HFFc6 (cell line): ENCODE measurements at regions not wholly inside any gene's neighbourhood (a gene's known extent, or its start where the extent isn't known, plus 50 kb on each side); places are given as distances from the start of the nearest gene placed in this dataset.

ENCODE experiments used
- DNase-seq: peaks from one replicate; pipeline ENCODE4 v3.0.0-alpha.2; 2018
- H3K27ac Mint-ChIP-seq: 2 replicates; pipeline ENCODE4 v1.8.0; 2020; ENCODE audit warnings: mild to moderate bottlenecking, mixed read lengths
- H3K27me3 Mint-ChIP-seq: 2 replicates; pipeline ENCODE4 v1.8.0; 2021; ENCODE audit warnings: mild to moderate bottlenecking, moderate library complexity, mixed read lengths; ENCODE audit not compliant: insufficient read depth
- H3K36me3 Mint-ChIP-seq: 2 replicates; pipeline ENCODE4 v1.8.0; 2021; ENCODE audit warnings: low read depth, mixed read lengths
- H3K4me1 Mint-ChIP-seq: 2 replicates; pipeline ENCODE4 v1.8.0; 2020; ENCODE audit warnings: low read depth, mixed read lengths
- H3K4me3 Mint-ChIP-seq: 2 replicates; pipeline ENCODE4 v1.8.0; 2020; ENCODE audit warnings: mild to moderate bottlenecking, moderate library complexity, mixed read lengths
- H3K9me3 Mint-ChIP-seq: 2 replicates; pipeline ENCODE4 v1.8.0; 2020; ENCODE audit warnings: mild to moderate bottlenecking, mixed read lengths
- CTCF ChIP-seq: fragments of 200-600 bp; sonication (generic); IDR thresholded peaks from 2 replicates; pipeline ENCODE4 v1.5.0; 2021; ENCODE audit warnings: antibody characterized with exemption, mild to moderate bottlenecking

GRCh38 chr10:108620821-108621534, 1302.3 kb downstream of the XPNPEP1 start:
- no peaks in the 10 kb centered on the region; the same call in 1 of the 2 replicates for H3K27me3 Mint-ChIP-seq
- H3K4me3 Mint-ChIP-seq: no peak overlapping the region
- H3K36me3 Mint-ChIP-seq: no peaks in the 10 kb centered on the region
- H3K4me1 Mint-ChIP-seq: peaks cover 4% of the 10 kb centered on the region; the same call in 1 of the 2 replicates
- TF ChIP-seq CTCF: no peak
- H3K9me3 Mint-ChIP-seq: peaks cover 13% of the 10 kb centered on the region; the same call in 1 of the 2 replicates
- no peak for DNase-seq
- no peak overlapping the region for H3K27ac Mint-ChIP-seq

GRCh38 chr10:108616559-108617285, 1306.6 kb downstream of the XPNPEP1 start:
- Mint-ChIP-seq H3K9me3 (peaks cover 10% of the 10 kb centered on the region; the same call in 1 of the 2 replicates), H3K36me3 (no peaks in the 10 kb centered on the region), H3K27me3 (no peaks in the 10 kb centered on the region; the same call in 1 of the 2 replicates), H3K4me3 (no peak overlapping the region), H3K27ac (no peak overlapping the region), H3K4me1 (no peaks in the 10 kb centered on the region; the same call in 1 of the 2 replicates)
- peak; percentile 54 for DNase-seq
- TF ChIP-seq CTCF: no peak

GRCh38 chr10:108615576-108616320, 1307.6 kb downstream of the XPNPEP1 start:
- no peak for TF ChIP-seq CTCF
- Mint-ChIP-seq H3K36me3 (no peaks in the 10 kb centered on the region), H3K9me3 (peaks cover 4% of the 10 kb centered on the region; the same call in 1 of the 2 replicates), H3K4me1 (no peaks in the 10 kb centered on the region; the same call in 1 of the 2 replicates), H3K27ac (no peak overlapping the region), H3K27me3 (no peaks in the 10 kb centered on the region; the same call in 1 of the 2 replicates), H3K4me3 (no peak overlapping the region)
- DNase-seq: no peak

- Mint-ChIP-seq H3K9me3 (peaks cover 16% of the 10 kb centered on the region), H3K27ac (no peak overlapping the region), H3K27me3 (no peaks in the 10 kb centered on the region; the same call in 1 of the 2 replicates), H3K4me3 (no peak overlapping the region), H3K4me1 (no peaks in the 10 kb centered on the region; the same call in 1 of the 2 replicates), H3K36me3 (no peaks in the 10 kb centered on the region)
- no peak for TF ChIP-seq CTCF
- no peak for DNase-seq
These were observed 1310.8 kb downstream of the XPNPEP1 start for GRCh38 chr10:108612485-108612884.

- no peak for DNase-seq
- H3K9me3 Mint-ChIP-seq: peaks cover 34% of the 10 kb centered on the region
- H3K4me1 Mint-ChIP-seq: no peaks in the 10 kb centered on the region; the same call in 1 of the 2 replicates
- no peak overlapping the region for H3K27ac Mint-ChIP-seq
- no peaks in the 10 kb centered on the region for H3K36me3 Mint-ChIP-seq
- no peak for TF ChIP-seq CTCF
- no peaks in the 10 kb centered on the region for H3K27me3 Mint-ChIP-seq
- H3K4me3 Mint-ChIP-seq: no peak overlapping the region
These were observed 1314.5 kb downstream of the XPNPEP1 start for GRCh38 chr10:108608860-108609259.
